ENCODE measurements at regions not wholly inside any gene's neighbourhood (a gene's known extent, or its start where the extent isn't known, plus 50 kb on each side); places are given as distances from the start of the nearest gene placed in this dataset.
"Not testable (repeated sequence)": the region's sequence is repeated elsewhere in the genome, so short reads cannot be mapped to it uniquely, and the experiment has no call there.

DNA sequence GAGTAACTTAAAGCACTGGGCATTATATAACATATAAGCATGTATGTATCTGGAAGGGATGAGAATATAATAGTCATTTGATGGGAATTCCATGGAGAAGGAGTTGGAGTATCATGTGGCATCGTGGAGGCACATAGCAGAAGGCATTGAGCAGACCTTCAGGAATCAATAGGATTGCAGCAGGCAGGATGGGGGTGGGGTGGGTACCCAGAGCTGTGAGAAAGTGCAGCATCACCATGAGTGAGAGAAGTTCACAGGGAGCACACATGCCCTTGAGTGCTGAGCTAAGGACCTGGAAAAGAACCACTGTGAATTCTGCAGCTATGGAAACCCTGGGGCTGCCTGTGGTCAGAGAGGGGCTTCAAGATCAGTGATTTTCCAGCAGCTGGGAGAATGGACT, 57.3 kb downstream of the MED10 start:
- DNase-seq (ENCODE audit: low read depth): no peak

GRCh38 chr5:6319116-6319515, 59.2 kb downstream of the MED10 start:
- no peak for DNase-seq (ENCODE audit: low read depth)

GRCh38 chr5:6317116-6317798, 61.1 kb downstream of the MED10 start:
- no peak for DNase-seq (ENCODE audit: low read depth)

DNA sequence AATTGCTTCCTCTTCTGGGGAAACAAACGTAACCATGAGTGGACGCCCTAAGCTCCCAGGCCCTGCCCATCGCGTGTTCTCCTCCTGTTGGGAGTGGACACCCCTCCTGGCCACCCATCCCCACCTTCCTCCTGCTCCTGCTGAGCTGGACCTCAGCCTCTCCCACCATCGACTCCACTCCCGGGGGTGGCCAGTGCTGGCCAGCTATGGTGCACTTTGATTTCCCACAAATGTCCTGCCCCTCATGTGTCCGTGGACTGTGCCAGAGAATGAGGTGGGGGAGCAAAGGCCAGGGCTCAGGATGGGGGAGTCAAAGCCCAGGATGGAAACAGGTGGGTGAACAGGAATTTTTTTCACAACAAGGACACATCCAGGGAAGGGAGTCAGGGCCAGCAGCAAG, 62.8 kb downstream of the MED10 start:
- no peak for DNase-seq (ENCODE audit: low read depth)

- DNase-seq (ENCODE audit: low read depth): no peak
Observed at GRCh38 chr5:6311568-6312501, 66.5 kb downstream of the MED10 start.

GRCh38 chr5:6309949-6310348, 68.4 kb downstream of the MED10 start:
- no peak for DNase-seq (ENCODE audit: low read depth)

- no peak for DNase-seq (ENCODE audit: low read depth)
Observed at GRCh38 chr5:6308683-6309082, 69.7 kb downstream of the MED10 start.

GRCh38 chr5:6307304-6307703, 71.0 kb downstream of the MED10 start:
- no peak for DNase-seq (ENCODE audit: low read depth)

DNA sequence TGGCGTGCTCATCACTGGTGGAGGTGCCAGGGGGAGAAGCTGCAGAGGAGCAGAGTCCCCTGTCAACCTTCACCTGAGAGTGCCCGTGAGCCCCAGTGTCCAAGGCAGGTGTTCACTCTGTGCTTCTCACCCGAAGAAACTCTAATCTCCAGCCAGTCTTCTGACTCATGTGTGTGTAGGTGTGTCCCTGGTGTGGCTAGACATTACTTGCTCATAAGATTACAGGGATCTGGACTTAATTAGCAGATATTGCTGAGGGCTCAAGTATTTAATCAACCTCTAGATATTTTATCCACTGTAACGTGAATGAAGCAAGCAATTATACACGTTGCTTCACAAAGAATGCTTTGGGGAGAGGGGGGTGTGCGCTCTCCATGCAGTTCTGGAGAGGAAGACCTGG, 72.5 kb downstream of the MED10 start:
- DNase-seq (ENCODE audit: low read depth): no peak

DNA sequence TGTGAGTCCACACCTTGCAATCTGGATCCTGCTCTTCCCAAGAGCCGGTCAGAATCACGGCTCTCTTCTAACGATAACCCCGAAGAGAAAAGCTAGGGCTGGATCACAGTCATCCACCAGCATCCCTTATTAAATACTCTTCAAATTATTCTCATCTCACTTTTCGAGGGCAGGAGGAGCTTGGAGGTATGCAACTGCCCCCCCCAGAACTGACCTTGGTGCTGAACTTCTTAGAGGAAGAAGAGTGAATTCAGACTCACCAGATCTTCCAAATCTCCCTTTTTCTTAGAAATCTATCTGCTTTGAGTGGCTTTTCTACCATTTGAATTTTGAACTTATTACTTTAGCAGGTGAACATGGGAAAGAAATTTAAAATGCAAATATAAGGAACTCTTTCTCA, 75.7 kb downstream of the MED10 start:
- no peak for DNase-seq (ENCODE audit: low read depth)

DNA sequence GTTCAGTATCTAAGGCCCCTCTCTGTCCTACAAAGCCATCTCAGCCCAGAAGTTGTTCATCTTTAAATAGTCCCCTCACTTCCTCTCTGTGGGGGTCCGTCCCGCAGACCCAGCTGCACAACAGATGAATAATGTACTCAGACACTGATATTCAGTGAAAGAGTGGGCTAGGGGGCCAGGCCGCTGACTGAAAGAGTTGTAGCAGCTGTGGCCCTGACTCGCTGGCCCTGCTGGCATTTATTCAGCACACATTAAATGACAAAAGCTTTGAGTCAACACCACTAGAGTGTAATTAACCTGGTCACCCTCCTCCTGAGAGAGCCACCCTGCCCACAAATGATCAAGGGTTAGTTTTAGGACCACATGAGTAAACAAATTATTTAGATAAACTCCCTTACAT, 76.3 kb downstream of the MED10 start:
- DNase-seq (ENCODE audit: low read depth): no peak

- DNase-seq (ENCODE audit: low read depth): no peak
Observed at GRCh38 chr5:6296524-6296923, 81.8 kb downstream of the MED10 start.

- DNase-seq (ENCODE audit: low read depth): no peak
Observed at GRCh38 chr5:6291961-6292360, 86.4 kb downstream of the MED10 start.

- no peak for DNase-seq (ENCODE audit: low read depth)
Observed at GRCh38 chr5:6289239-6289638, 89.1 kb downstream of the MED10 start.

DNA sequence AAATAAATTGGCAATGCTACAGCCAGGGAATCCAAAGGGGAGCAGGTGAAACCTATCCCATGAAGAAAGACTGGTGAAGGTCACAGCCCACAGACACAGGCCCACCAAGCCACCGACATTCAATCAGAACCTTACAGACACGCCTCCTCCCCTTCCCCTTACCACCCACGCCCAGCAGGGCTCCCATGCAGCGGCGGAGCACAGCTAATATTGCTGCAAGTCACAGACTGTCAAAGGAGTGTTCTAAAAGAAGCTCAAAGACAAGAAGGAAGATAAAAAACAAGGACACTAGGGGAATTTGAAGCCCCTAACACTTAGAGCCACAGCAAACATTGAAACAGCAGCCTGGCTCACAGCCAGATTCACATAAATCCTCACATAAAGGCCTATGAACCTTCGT, 91.2 kb downstream of the MED10 start:
- no peak for DNase-seq (ENCODE audit: low read depth)

GRCh38 chr5:6286404-6286803, 91.9 kb downstream of the MED10 start:
- DNase-seq (ENCODE audit: low read depth): no peak

GRCh38 chr5:6284491-6284890, 93.9 kb downstream of the MED10 start:
- DNase-seq (ENCODE audit: low read depth): not testable (repeated sequence)

DNA sequence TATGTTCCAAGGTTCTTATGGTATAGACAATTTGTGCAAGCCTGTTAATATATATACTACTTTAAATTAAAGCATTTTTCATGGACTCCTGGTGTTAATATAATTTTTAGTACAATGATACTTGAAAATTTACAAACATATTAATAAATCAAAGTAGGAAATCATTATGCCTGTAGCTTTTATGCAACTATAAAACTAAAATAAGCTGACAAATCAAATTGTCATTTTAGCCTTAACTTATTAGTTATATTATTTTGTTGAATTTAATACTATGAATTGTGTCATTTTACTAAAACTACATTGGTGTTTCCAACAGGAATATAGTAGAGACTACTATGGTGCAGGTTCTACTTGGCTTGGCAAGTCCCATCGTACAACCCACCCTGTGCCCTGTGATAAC, 96.0 kb downstream of the MED10 start:
- no peak for DNase-seq (ENCODE audit: low read depth)

DNA sequence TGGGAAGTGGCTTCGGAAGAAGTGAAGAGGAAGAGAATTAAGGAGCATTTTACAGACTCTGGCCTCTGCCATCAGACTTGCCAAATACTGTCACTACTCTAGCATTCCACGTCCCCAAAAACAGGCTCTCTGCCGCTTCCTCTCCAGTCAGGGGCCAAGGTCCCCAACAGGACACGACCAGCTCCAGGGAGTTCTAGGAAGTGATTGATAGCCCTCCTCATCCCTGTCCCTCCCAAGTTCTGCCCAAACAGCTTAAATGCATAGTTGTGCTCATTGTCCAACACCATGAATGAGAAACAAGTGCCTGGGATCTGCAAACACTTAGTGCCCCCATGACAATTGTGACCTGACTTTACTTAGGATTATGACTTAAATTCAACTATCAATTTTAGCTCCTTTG, 96.5 kb downstream of the MED10 start:
- no peak for DNase-seq (ENCODE audit: low read depth)

GRCh38 chr5:6280425-6281100, 97.8 kb downstream of the MED10 start:
- no peak for DNase-seq (ENCODE audit: low read depth)

- DNase-seq (ENCODE audit: low read depth): no peak
Observed at GRCh38 chr5:6279607-6280006, 98.7 kb downstream of the MED10 start.

DNA sequence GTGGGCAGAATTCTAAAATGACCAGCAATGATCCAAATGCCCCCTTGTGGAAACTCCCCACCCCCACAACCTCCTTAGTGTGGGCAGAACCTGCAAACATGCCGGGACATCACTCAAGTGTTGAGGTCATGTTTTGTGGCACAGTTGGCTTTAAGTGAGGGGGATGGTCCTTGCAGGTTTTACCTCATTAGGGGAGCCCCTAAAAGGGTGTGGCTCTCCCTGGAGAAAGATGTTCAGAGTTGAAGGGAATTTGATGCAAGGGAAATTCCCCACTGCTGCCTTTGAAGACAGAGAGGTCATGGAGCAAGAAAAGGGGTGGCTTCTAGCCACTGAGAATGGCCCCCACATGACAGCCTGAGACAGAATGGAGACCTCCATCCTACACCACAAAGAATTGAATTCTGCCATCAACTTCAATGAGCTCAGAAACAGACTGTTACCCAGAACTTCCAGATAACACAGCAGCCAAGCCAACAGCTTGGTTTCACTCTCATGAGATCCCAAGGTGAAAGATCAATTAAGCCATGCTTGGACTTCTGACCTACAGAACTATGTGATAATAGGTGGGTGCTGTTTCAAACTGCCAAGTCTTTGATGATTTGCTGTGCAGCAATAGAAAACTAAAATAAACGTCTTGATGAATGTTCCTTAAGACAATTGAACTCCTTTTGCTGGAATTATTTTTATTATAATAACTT, 103.4 kb downstream of the MED10 start:
- DNase-seq (ENCODE audit: low read depth): no peak

Data from iris pigment epithelial cell (primary cell).